Uterus (tissue), 2 donors: ENCODE measurements at regions not wholly inside any gene's neighbourhood (a gene's known extent, or its start where the extent isn't known, plus 50 kb on each side); places are given as distances from the start of the nearest gene placed in this dataset.
"Not testable (repeated sequence)": the region's sequence is repeated elsewhere in the genome, so short reads cannot be mapped to it uniquely, and the experiment has no call there.

Source experiments
- CTCF ChIP-seq, 4 experiments: fragments of 200-600 bp in 2 of 4; fragments of 450-650 bp in 2 of 4; sonication (generic) in 2 of 4; IDR thresholded peaks; one replicate each; pipeline ENCODE4 v1.5.1; 2016 to 2019; ENCODE audit warnings: antibody characterized with exemption in 4 of 4, mild to moderate bottlenecking in 2 of 4, moderate library complexity in 1 of 4
- POLR2A ChIP-seq, 2 donors: fragments of 450-650 bp; IDR thresholded peaks; one replicate each; pipeline ENCODE4 v1.6.1; 2016; ENCODE audit warnings: antibody characterized with exemption in 2 of 2, mild to moderate bottlenecking in 1 of 2, moderate library complexity in 1 of 2

- TF ChIP-seq CTCF, POLR2A (IDR thresholded peaks at IDR 0.05): not testable (repeated sequence)
Observed at GRCh38 chr5:34243802-34244201, 200.8 kb upstream of the C1QTNF3 start.
